Endothelial cell of umbilical vein (primary cell): ENCODE measurements at regions not wholly inside any gene's neighbourhood (a gene's known extent, or its start where the extent isn't known, plus 50 kb on each side); places are given as distances from the start of the nearest gene placed in this dataset.

Source experiments
- BruUV-seq: library from RNA; stranded (reverse); fragments of 400-500 nt; replicated peaks from 2 replicates; lab custom pipeline; 2021; lab: Mats Ljungman, UMichigan
- CTCF ChIA-PET: fragments of 300-600, 350-600 bp; sonication (Branson Sonifier 250); formaldehyde crosslinking; loops from one replicate; lab custom pipeline; 2021; ENCODE audit warnings: antibody characterized with exemption, inconsistent platforms; lab: Charles Lee
- POLR2A ChIA-PET: fragments of 300-600, 350-600 bp; sonication (Branson Sonifier 250); formaldehyde crosslinking; loops from one replicate; lab custom pipeline; 2021; ENCODE audit warnings: antibody characterized with exemption, inconsistent platforms; lab: Charles Lee
- DNase-seq: peaks from one replicate; pipeline ENCODE4 v3.0.0-alpha.2; 2011; ENCODE audit warnings: low read depth, low spot score
- FAIRE-seq: peaks from 2 replicates; lab custom pipeline; 2011; peaks lifted over from hg19 to GRCh38; lab: Jason Lieb, UNC
- H2AFZ ChIP-seq: 2 replicates; pipeline ENCODE4 v1.6.0; 2012; ENCODE audit warnings: low read depth, low read length, control low read depth, inconsistent platforms
- H3K27ac ChIP-seq: 2 replicates; pipeline ENCODE4 v1.5.1; 2011; ENCODE audit warnings: low read depth, mild to moderate bottlenecking, control low read depth, low read length, moderate library complexity; ENCODE audit not compliant: insufficient read depth
- H3K27me3 ChIP-seq, 2 experiments: 2 replicates each; pipeline versions ENCODE4 v1.6.0 to v1.6.1; 2011; ENCODE audit warnings: low read length in 2 of 2, mixed read lengths in 1 of 2; ENCODE audit not compliant: control insufficient read depth in 2 of 2, insufficient read depth in 2 of 2
- H3K36me3 ChIP-seq, 2 experiments: 2 replicates in 1 of 2; 3 replicates in 1 of 2; pipeline ENCODE4 v1.5.1; 2011; ENCODE audit warnings: low read length in 2 of 2, mild to moderate bottlenecking in 1 of 2, moderate library complexity in 1 of 2; ENCODE audit not compliant: control insufficient read depth in 2 of 2, insufficient read depth in 2 of 2; ENCODE audit errors: extremely low read depth in 1 of 2
- H3K4me1 ChIP-seq: 3 replicates; pipeline ENCODE4 v1.5.1; 2011; ENCODE audit warnings: mild to moderate bottlenecking, low read length; ENCODE audit not compliant: control insufficient read depth, insufficient read depth; ENCODE audit errors: extremely low read depth
- H3K4me2 ChIP-seq: 2 replicates; pipeline ENCODE4 v1.6.1; 2011; ENCODE audit warnings: low read length, control low read depth, mixed read lengths; ENCODE audit not compliant: insufficient read depth
- H3K4me3 ChIP-seq, 3 experiments: fragments of 200-600 bp in 1 of 3; sonication (generic), shearing (Covaris generic) in 1 of 3; replicated peaks in 1 of 3; 2 replicates each; pipeline ENCODE4 v1.5.1; 2011 to 2016; ENCODE audit warnings: control low read depth in 3 of 3, low read length in 3 of 3, mild to moderate bottlenecking in 2 of 3, inconsistent platforms in 1 of 3, low read depth in 1 of 3, moderate library complexity in 1 of 3; ENCODE audit not compliant: insufficient read depth in 1 of 3
- H3K79me2 ChIP-seq: 2 replicates; pipeline ENCODE4 v1.6.0; 2012; ENCODE audit warnings: low read length, inconsistent platforms; ENCODE audit not compliant: control insufficient read depth, insufficient read depth
- H3K9ac ChIP-seq: replicated peaks from 2 replicates; pipeline ENCODE3; 2011; ENCODE audit warnings: low read length, control low read depth; ENCODE audit not compliant: insufficient read depth; ENCODE audit errors: extremely low read depth
- H3K9me1 ChIP-seq: replicated peaks from 3 replicates; pipeline ENCODE4 v1.6.0; 2011; ENCODE audit warnings: mild to moderate bottlenecking, low read length; ENCODE audit not compliant: control insufficient read depth, insufficient read depth; ENCODE audit errors: extremely low read depth
- H3K9me3 ChIP-seq: replicated peaks from 2 replicates; pipeline ENCODE4 v1.5.1; 2012; ENCODE audit warnings: low read length, inconsistent platforms; ENCODE audit not compliant: control insufficient read depth, insufficient read depth
- H4K20me1 ChIP-seq: replicated peaks from 2 replicates; pipeline ENCODE3; 2011; ENCODE audit warnings: mild to moderate bottlenecking, low read length; ENCODE audit not compliant: control insufficient read depth, insufficient read depth; ENCODE audit errors: extremely low read depth
- CTCF ChIP-seq, 2 donors: IDR thresholded peaks; 1 replicate in 1 of 2; 2 replicates in 1 of 2; pipeline ENCODE4 v1.5.1; 2011; ENCODE audit warnings: low read length in 2 of 2, mild to moderate bottlenecking in 2 of 2, moderate library complexity in 2 of 2, control low read depth in 1 of 2, inconsistent platforms in 1 of 2, low read depth in 1 of 2; ENCODE audit not compliant: insufficient read depth in 1 of 2; ENCODE audit errors: extremely low read depth in 1 of 2
- EZH2 ChIP-seq: IDR thresholded peaks from 2 replicates; pipeline ENCODE4 v1.6.1; 2012; ENCODE audit warnings: borderline replicate concordance, low read depth, mild to moderate bottlenecking, moderate library complexity, low read length, inconsistent platforms; ENCODE audit not compliant: severe bottlenecking
- FOS ChIP-seq: IDR thresholded peaks from 2 replicates; pipeline ENCODE4 v1.6.1; 2011; ENCODE audit warnings: mild to moderate bottlenecking, low read length, moderate library complexity, borderline replicate concordance; ENCODE audit not compliant: insufficient read depth
- GATA2 ChIP-seq: IDR thresholded peaks from 2 replicates; pipeline ENCODE4 v1.7.0; 2011; ENCODE audit warnings: low read depth, mild to moderate bottlenecking, moderate library complexity, mixed read lengths, low read length; ENCODE audit not compliant: insufficient read length, insufficient read depth
- JUN ChIP-seq: IDR thresholded peaks from 2 replicates; pipeline ENCODE4 v1.6.1; 2011; ENCODE audit warnings: borderline replicate concordance, low read depth; ENCODE audit not compliant: insufficient read length, insufficient read depth
- MAX ChIP-seq: IDR thresholded peaks from 2 replicates; pipeline ENCODE4 v1.6.1; 2011; ENCODE audit not compliant: insufficient read depth, insufficient read length
- MYC ChIP-seq: IDR thresholded peaks from one replicate; pipeline ENCODE4 v1.6.1; 2011; ENCODE audit warnings: mild to moderate bottlenecking, low read depth, low read length
- POLR2A ChIP-seq: IDR thresholded peaks from 2 replicates; pipeline ENCODE4 v1.6.1; 2012; ENCODE audit warnings: low read depth, mild to moderate bottlenecking, control low read depth, low read length
- POLR2AphosphoS5 ChIP-seq: IDR thresholded peaks from 2 replicates; pipeline ENCODE4 v1.6.1; 2012; ENCODE audit warnings: low read depth, mild to moderate bottlenecking, control low read depth, low read length, moderate library complexity; ENCODE audit not compliant: insufficient read depth
- dilution Hi-C: fragments of 300-500 bp; cut with MboI; formaldehyde crosslinking; loops from one replicate; pipeline ENCODE4 v1.15.0; 2019; ENCODE audit warnings: low sequenced_read_pairs; ENCODE audit not compliant: extremely low pct_ligation_motif_present
- intact Hi-C: fragments of 100-400 bp; cut with micrococcal nuclease; formaldehyde crosslinking; loops from one replicate; pipeline ENCODE4 v1.10.0; 2022

DNA sequence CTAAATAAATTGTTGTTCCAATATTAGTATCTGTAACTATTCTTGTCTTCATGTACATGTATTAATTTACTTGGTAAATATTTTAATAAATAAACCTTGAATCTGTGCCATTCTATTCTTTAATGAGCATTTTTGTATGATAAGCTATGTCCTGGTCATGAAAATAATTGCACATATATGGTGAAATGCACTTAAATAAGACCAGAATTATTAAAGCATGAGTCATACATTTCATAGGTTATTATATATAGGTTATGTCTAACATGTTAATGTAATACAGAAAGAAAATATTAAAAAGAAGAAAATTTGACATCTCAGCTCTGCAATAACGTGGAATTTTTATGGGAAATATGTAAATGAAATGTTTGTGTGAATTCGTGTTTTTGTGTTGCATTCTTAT is 1168.1 kb downstream of the TAF11L14 start:
- CTCF ChIA-PET: no interaction called here
- DNase-seq: no peak
- no peak for TF ChIP-seq CTCF (IDR thresholded peaks at IDR 0.05; ENCODE audit: extremely low read depth in 1 of 2, insufficient read depth in 1 of 2, low read depth in 1 of 2, low read length in 2 of 2)
- no peak for TF ChIP-seq MYC
- TF ChIP-seq EZH2: no peak
- no peak overlapping the region for H3K9ac ChIP-seq
- no peak overlapping the region for H3K4me3 ChIP-seq
- no peak overlapping the region for H2AFZ ChIP-seq
- FAIRE-seq: no peak
- no peak overlapping the region for H3K27ac ChIP-seq
- POLR2A ChIA-PET: no interaction called here
- no peaks in the 10 kb centered on the region for H3K79me2 ChIP-seq
- BruUV-seq: no TSS peak
- no peak overlapping the region for H3K4me2 ChIP-seq
- no peaks in the 10 kb centered on the region for H3K4me1 ChIP-seq
- H3K9me3 ChIP-seq: no peaks in the 10 kb centered on the region
- intact Hi-C loops (no loop called here), dilution Hi-C loops (no loop called here)
- no peaks in the 10 kb centered on the region for H3K27me3 ChIP-seq
- H3K36me3 ChIP-seq: no peaks in the 10 kb centered on the region
- H4K20me1 ChIP-seq: no peaks in the 10 kb centered on the region
- no peaks in the 10 kb centered on the region for H3K9me1 ChIP-seq

DNA sequence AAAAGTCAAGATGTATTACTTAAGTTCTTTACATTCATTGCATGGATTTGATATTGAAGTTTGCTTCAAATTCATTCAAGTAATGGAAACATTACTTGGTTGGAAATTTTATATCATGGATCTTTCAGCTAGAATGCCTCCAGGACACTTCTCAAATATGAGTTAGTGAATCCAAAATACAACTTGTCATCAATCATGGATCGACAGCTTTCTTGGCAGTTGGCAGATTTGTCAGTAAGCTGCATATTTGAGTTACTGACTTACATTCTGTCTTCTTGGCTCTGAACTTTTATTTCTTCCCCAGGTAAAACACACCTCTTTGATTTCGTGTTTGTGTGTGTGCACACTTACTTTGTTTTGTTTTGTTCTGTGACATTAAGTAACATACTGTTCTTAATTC is 1171.1 kb downstream of the TAF11L14 start:
- TF ChIP-seq POLR2A (no peak), EZH2 (no peak), JUN (no peak), FOS (no peak), MAX (no peak), GATA2 (no peak), POLR2AphosphoS5 (no peak), MYC (no peak), CTCF (IDR thresholded peaks at IDR 0.05; ENCODE audit: extremely low read depth in 1 of 2, insufficient read depth in 1 of 2, low read depth in 1 of 2, low read length in 2 of 2) (no peak)
- no peaks in the 10 kb centered on the region for H4K20me1 ChIP-seq
- H2AFZ ChIP-seq: no peak overlapping the region
- no peak overlapping the region for H3K9ac ChIP-seq
- no TSS peak for BruUV-seq
- H3K9me1 ChIP-seq: no peaks in the 10 kb centered on the region
- intact Hi-C loops (no loop called here), dilution Hi-C loops (no loop called here)
- no peaks in the 10 kb centered on the region for H3K27me3 ChIP-seq
- ChIA-PET POLR2A (no interaction called here), CTCF (no interaction called here)
- H3K79me2 ChIP-seq: no peaks in the 10 kb centered on the region
- no peak for DNase-seq
- H3K9me3 ChIP-seq: no peaks in the 10 kb centered on the region
- H3K4me1 ChIP-seq: no peaks in the 10 kb centered on the region
- H3K27ac ChIP-seq: no peak overlapping the region
- H3K4me2 ChIP-seq: no peak overlapping the region
- no peak for FAIRE-seq
- H3K4me3 ChIP-seq: no peak overlapping the region
- no peaks in the 10 kb centered on the region for H3K36me3 ChIP-seq
